ENCODE measurements at regions not wholly inside any gene's neighbourhood (a gene's known extent, or its start where the extent isn't known, plus 50 kb on each side); places are given as distances from the start of the nearest gene placed in this dataset.
"Not testable (repeated sequence)": the region's sequence is repeated elsewhere in the genome, so short reads cannot be mapped to it uniquely, and the experiment has no call there.

- no peak overlapping the region for H3K27ac ChIP-seq
- no peak overlapping the region for H3K4me3 ChIP-seq
Observed at GRCh38 chrX:16067886-16068515, 55.4 kb upstream of the GRPR start.

- H3K27ac ChIP-seq: no peak overlapping the region
- H3K4me3 ChIP-seq: no peak overlapping the region
Observed at GRCh38 chrX:16063921-16064320, 59.4 kb upstream of the GRPR start.

- no peak overlapping the region for H3K27ac ChIP-seq
- no peak overlapping the region for H3K4me3 ChIP-seq
Observed at GRCh38 chrX:16063141-16063540, 60.2 kb upstream of the GRPR start.

GRCh38 chrX:16061296-16061695, 62.1 kb upstream of the GRPR start:
- Histone ChIP-seq H3K4me3 (no peak overlapping the region), H3K27ac (no peak overlapping the region)

GRCh38 chrX:16060252-16060651, 63.1 kb upstream of the GRPR start:
- Histone ChIP-seq H3K4me3 (no peak overlapping the region), H3K27ac (no peak overlapping the region)

GRCh38 chrX:16049126-16049525, 74.2 kb upstream of the GRPR start:
- not testable (repeated sequence) for H3K27ac ChIP-seq, H3K4me3 ChIP-seq

GRCh38 chrX:16042980-16043379, 80.4 kb upstream of the GRPR start:
- Histone ChIP-seq H3K27ac (no peak overlapping the region), H3K4me3 (no peak overlapping the region)

- Histone ChIP-seq H3K27ac (no peak overlapping the region), H3K4me3 (no peak overlapping the region)
Observed at GRCh38 chrX:16039834-16040233, 83.5 kb upstream of the GRPR start.

GRCh38 chrX:16039363-16039762, 84.0 kb upstream of the GRPR start:
- Histone ChIP-seq H3K4me3 (no peak overlapping the region), H3K27ac (no peak overlapping the region)

GRCh38 chrX:16033331-16033730, 90.0 kb upstream of the GRPR start:
- no peak overlapping the region for H3K4me3 ChIP-seq
- no peak overlapping the region for H3K27ac ChIP-seq

- Histone ChIP-seq H3K27ac (no peak overlapping the region), H3K4me3 (no peak overlapping the region)
Observed at GRCh38 chrX:16028576-16028975, 94.8 kb upstream of the GRPR start.

GRCh38 chrX:16023790-16024734, 99.3 kb upstream of the GRPR start:
- no peak overlapping the region for H3K4me3 ChIP-seq
- no peak overlapping the region for H3K27ac ChIP-seq

GRCh38 chrX:16022580-16023200, 100.7 kb upstream of the GRPR start:
- Histone ChIP-seq H3K4me3 (no peak overlapping the region), H3K27ac (no peak overlapping the region)

- Histone ChIP-seq H3K27ac (no peak overlapping the region), H3K4me3 (no peak overlapping the region)
Observed at GRCh38 chrX:16018291-16018690, 105.1 kb upstream of the GRPR start.

GRCh38 chrX:16014171-16014570, 109.2 kb upstream of the GRPR start:
- H3K4me3 ChIP-seq: no peak overlapping the region

GRCh38 chrX:16012250-16012649, 111.1 kb upstream of the GRPR start:
- Histone ChIP-seq H3K27ac (no peak overlapping the region), H3K4me3 (no peak overlapping the region)

More at GRCh38 chrX:16014171-16014570, 109.2 kb upstream of the GRPR start:
- H3K27ac ChIP-seq: no peak overlapping the region

GRCh38 chrX:16005917-16006316, 117.4 kb upstream of the GRPR start:
- Histone ChIP-seq H3K27ac (no peak overlapping the region), H3K4me3 (no peak overlapping the region)

- Histone ChIP-seq H3K4me3 (no peak overlapping the region), H3K27ac (no peak overlapping the region)
Observed at GRCh38 chrX:16002185-16002584, 121.2 kb upstream of the GRPR start.

GRCh38 chrX:15998350-15998749, 125.0 kb upstream of the GRPR start:
- no peak overlapping the region for H3K27ac ChIP-seq
- H3K4me3 ChIP-seq: no peak overlapping the region

GRCh38 chrX:15989716-15990115, 133.6 kb upstream of the GRPR start:
- Histone ChIP-seq H3K4me3 (no peak overlapping the region), H3K27ac (peak overlapping the region in 4 of 21 experiments; percentile 39 to 72 (median 55))

Data from skin epidermis (tissue), 12 donors.